ENCODE measurements at regions not wholly inside any gene's neighbourhood (a gene's known extent, or its start where the extent isn't known, plus 50 kb on each side); places are given as distances from the start of the nearest gene placed in this dataset.
"Not testable (repeated sequence)": the region's sequence is repeated elsewhere in the genome, so short reads cannot be mapped to it uniquely, and the experiment has no call there.

DNA sequence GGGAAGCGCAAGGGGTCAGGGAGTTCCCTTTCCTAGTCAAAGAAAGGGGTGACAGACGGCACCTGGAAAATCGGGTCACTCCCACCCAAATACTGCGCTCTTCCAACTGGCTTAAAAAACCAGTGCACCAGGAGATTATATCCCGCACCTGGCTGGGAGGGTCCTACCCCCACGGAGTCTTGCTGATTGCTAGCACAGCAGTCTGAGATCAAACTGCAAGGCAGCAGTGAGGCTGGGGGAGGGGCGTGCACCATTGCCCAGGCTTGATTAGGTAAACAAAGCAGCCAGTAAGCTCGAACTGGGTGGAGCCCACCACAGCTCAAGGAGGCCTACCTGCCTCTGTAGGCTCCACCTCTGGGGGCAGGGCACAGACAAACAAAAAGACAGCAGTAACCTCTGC lies 726.0 kb upstream of the MANEA start:
- TF ChIP-seq, protein P1, sequence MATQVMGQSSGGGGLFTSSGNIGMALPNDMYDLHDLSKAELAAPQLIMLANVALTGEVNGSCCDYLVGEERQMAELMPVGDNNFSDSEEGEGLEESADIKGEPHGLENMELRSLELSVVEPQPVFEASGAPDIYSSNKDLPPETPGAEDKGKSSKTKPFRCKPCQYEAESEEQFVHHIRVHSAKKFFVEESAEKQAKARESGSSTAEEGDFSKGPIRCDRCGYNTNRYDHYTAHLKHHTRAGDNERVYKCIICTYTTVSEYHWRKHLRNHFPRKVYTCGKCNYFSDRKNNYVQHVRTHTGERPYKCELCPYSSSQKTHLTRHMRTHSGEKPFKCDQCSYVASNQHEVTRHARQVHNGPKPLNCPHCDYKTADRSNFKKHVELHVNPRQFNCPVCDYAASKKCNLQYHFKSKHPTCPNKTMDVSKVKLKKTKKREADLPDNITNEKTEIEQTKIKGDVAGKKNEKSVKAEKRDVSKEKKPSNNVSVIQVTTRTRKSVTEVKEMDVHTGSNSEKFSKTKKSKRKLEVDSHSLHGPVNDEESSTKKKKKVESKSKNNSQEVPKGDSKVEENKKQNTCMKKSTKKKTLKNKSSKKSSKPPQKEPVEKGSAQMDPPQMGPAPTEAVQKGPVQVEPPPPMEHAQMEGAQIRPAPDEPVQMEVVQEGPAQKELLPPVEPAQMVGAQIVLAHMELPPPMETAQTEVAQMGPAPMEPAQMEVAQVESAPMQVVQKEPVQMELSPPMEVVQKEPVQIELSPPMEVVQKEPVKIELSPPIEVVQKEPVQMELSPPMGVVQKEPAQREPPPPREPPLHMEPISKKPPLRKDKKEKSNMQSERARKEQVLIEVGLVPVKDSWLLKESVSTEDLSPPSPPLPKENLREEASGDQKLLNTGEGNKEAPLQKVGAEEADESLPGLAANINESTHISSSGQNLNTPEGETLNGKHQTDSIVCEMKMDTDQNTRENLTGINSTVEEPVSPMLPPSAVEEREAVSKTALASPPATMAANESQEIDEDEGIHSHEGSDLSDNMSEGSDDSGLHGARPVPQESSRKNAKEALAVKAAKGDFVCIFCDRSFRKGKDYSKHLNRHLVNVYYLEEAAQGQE (IDR thresholded peaks at IDR 0.05) = not testable (repeated sequence)
- not testable (repeated sequence) for TF ChIP-seq EGR1 (IDR thresholded peaks at IDR 0.05; ENCODE audit: low read depth in 2 of 2)
- TF ChIP-seq, protein P2, sequence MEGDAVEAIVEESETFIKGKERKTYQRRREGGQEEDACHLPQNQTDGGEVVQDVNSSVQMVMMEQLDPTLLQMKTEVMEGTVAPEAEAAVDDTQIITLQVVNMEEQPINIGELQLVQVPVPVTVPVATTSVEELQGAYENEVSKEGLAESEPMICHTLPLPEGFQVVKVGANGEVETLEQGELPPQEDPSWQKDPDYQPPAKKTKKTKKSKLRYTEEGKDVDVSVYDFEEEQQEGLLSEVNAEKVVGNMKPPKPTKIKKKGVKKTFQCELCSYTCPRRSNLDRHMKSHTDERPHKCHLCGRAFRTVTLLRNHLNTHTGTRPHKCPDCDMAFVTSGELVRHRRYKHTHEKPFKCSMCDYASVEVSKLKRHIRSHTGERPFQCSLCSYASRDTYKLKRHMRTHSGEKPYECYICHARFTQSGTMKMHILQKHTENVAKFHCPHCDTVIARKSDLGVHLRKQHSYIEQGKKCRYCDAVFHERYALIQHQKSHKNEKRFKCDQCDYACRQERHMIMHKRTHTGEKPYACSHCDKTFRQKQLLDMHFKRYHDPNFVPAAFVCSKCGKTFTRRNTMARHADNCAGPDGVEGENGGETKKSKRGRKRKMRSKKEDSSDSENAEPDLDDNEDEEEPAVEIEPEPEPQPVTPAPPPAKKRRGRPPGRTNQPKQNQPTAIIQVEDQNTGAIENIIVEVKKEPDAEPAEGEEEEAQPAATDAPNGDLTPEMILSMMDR (IDR thresholded peaks at IDR 0.05; ENCODE audit: low read depth, low read length, missing input control) = not testable (repeated sequence)
